Right renal cortex interstitium (tissue), 3 donors: ENCODE measurements at regions not wholly inside any gene's neighbourhood (a gene's known extent, or its start where the extent isn't known, plus 50 kb on each side); places are given as distances from the start of the nearest gene placed in this dataset.

Source experiments
- DNase-seq, 3 donors: peaks; one replicate each; pipeline ENCODE4 v3.0.0-alpha.2; 2013; ENCODE audit warnings: low read depth in 3 of 3, low spot score in 2 of 3

- no peak for DNase-seq
Observed at GRCh38 chr14:65304963-65305362, 107.6 kb upstream of the FUT8 start.

- DNase-seq = no peak
Observed at GRCh38 chr14:65308536-65308935, 104.0 kb upstream of the FUT8 start.

GRCh38 chr14:65310568-65310967 lies 102.0 kb upstream of the FUT8 start:
- no peak for DNase-seq

GRCh38 chr14:65312859-65313258 lies 99.7 kb upstream of the FUT8 start:
- no peak for DNase-seq

GRCh38 chr14:65318636-65319506 lies 93.7 kb upstream of the FUT8 start:
- no peak for DNase-seq

- no peak for DNase-seq
Observed at GRCh38 chr14:65320661-65321308, 91.7 kb upstream of the FUT8 start.

GRCh38 chr14:65321370-65321875 lies 91.1 kb upstream of the FUT8 start:
- DNase-seq = no peak

GRCh38 chr14:65329481-65329880 lies 83.0 kb upstream of the FUT8 start:
- no peak for DNase-seq

- DNase-seq = no peak
Observed at GRCh38 chr14:65329911-65330310, 82.6 kb upstream of the FUT8 start.

- no peak for DNase-seq
Observed at GRCh38 chr14:65330416-65330815, 82.1 kb upstream of the FUT8 start.

GRCh38 chr14:65331652-65332051 lies 80.9 kb upstream of the FUT8 start:
- DNase-seq = no peak

GRCh38 chr14:65332141-65332871 lies 80.2 kb upstream of the FUT8 start:
- no peak for DNase-seq

GRCh38 chr14:65333943-65334687 lies 78.4 kb upstream of the FUT8 start:
- DNase-seq = no peak

GRCh38 chr14:65334765-65335410 lies 77.6 kb upstream of the FUT8 start:
- no peak for DNase-seq

- DNase-seq = no peak
Observed at GRCh38 chr14:65335411-65335947, 77.1 kb upstream of the FUT8 start.

- DNase-seq = no peak
Observed at GRCh38 chr14:65336191-65336591, 76.3 kb upstream of the FUT8 start.

GRCh38 chr14:65339866-65340265 lies 72.7 kb upstream of the FUT8 start:
- DNase-seq = no peak

GRCh38 chr14:65344011-65344410 lies 68.5 kb upstream of the FUT8 start:
- DNase-seq = no peak

- no peak for DNase-seq
Observed at GRCh38 chr14:65345266-65345665, 67.3 kb upstream of the FUT8 start.

- no peak for DNase-seq
Observed at GRCh38 chr14:65346474-65346873, 66.1 kb upstream of the FUT8 start.
